HCT116 (cell line): ENCODE measurements at regions not wholly inside any gene's neighbourhood (a gene's known extent, or its start where the extent isn't known, plus 50 kb on each side); places are given as distances from the start of the nearest gene placed in this dataset.

ENCODE experiments used
- ATAC-seq: fragments of 200-7000 bp; cut with Tn5 transposase; 2 replicates; pipeline ENCODE4 v1.9.1; 2020; ENCODE audit warnings: mild to moderate bottlenecking, moderate library complexity
- BruUV-seq: library from RNA; stranded (reverse); fragments of 400-500 nt; replicated peaks from 2 replicates; lab custom pipeline; 2021; lab: Mats Ljungman, UMichigan
- CTCF ChIA-PET: fragments of 300-600 bp; sonication (Branson Sonifier 250); formaldehyde crosslinking; loops from one replicate; lab custom pipeline; 2021; ENCODE audit warnings: antibody characterized with exemption; lab: Charles Lee
- POLR2A ChIA-PET: fragments of 300-600, 350-600 bp; sonication (Branson Sonifier 250); formaldehyde crosslinking; loops from one replicate; lab custom pipeline; 2021; ENCODE audit warnings: antibody characterized with exemption; lab: Charles Lee
- RAD21 ChIA-PET, 2 experiments: fragments of 300-600 bp; sonication (Branson Sonifier 250); formaldehyde crosslinking; loops; one replicate each; lab custom pipeline; 2023; ENCODE audit warnings: low total read pairs in 2 of 2; ENCODE audit not compliant: uncharacterized antibody in 2 of 2, unreplicated experiment in 2 of 2, low non-redundant PET in 1 of 2; lab: Charles Lee
- DNase-seq: peaks from one replicate; pipeline ENCODE4 v3.0.0-alpha.2; 2010; ENCODE audit warnings: low read depth, low spot score
- H2AFZ ChIP-seq: fragments of 200-600 bp; shearing (Covaris generic), sonication (generic); 2 replicates; pipeline ENCODE4 v1.6.1; 2017; ENCODE audit warnings: low read depth, mixed run types, mixed read lengths, antibody characterized with exemption, low read length; ENCODE audit not compliant: poor library complexity, severe bottlenecking
- H3K27ac ChIP-seq: 2 replicates; pipeline ENCODE4 v1.5.1; 2012; ENCODE audit warnings: low read depth, low read length
- H3K27me3 ChIP-seq: fragments of 200-600 bp; sonication (generic); 2 replicates; pipeline ENCODE4 v1.6.1; 2016; ENCODE audit warnings: mixed run types, low read length, mixed read lengths; ENCODE audit not compliant: insufficient read depth
- H3K36me3 ChIP-seq, 2 experiments: fragments of 200-500 bp in 1 of 2; fragments of 200-600 bp in 1 of 2; sonication (Bioruptor generic) in 1 of 2; sonication (generic) in 1 of 2; 2 replicates each; pipeline versions ENCODE4 v1.5.1 to v1.6.1; 2014 to 2016; ENCODE audit warnings: low read length in 2 of 2, inconsistent platforms in 1 of 2, mixed read lengths in 1 of 2, mixed run types in 1 of 2; ENCODE audit not compliant: insufficient read depth in 2 of 2, control insufficient read depth in 1 of 2
- H3K4me1 ChIP-seq, 2 experiments: fragments of 200-600 bp in 1 of 2; sonication (generic) in 1 of 2; 2 replicates each; pipeline versions ENCODE4 v1.5.1 to v1.6.1; 2012 to 2017; ENCODE audit warnings: low read length in 2 of 2, inconsistent platforms in 1 of 2, mild to moderate bottlenecking in 1 of 2, mixed read lengths in 1 of 2, mixed run types in 1 of 2, moderate library complexity in 1 of 2; ENCODE audit not compliant: insufficient read depth in 2 of 2, control insufficient read depth in 1 of 2
- H3K4me2 ChIP-seq: fragments of 200-600 bp; sonication (generic); 2 replicates; pipeline ENCODE4 v1.6.1; 2017; ENCODE audit warnings: mixed run types, low read length, mixed read lengths
- H3K4me3 ChIP-seq, 2 experiments: fragments of 200-600 bp in 1 of 2; sonication (generic) in 1 of 2; replicated peaks in 1 of 2; 2 replicates each; pipeline ENCODE4 v1.5.1; 2011 to 2016; ENCODE audit warnings: low read length in 2 of 2, control low read depth in 1 of 2, low read depth in 1 of 2, mild to moderate bottlenecking in 1 of 2, mixed read lengths in 1 of 2, mixed run types in 1 of 2
- H3K79me2 ChIP-seq: fragments of 200-600 bp; sonication (generic); 2 replicates; pipeline ENCODE4 v1.6.1; 2017; ENCODE audit warnings: mild to moderate bottlenecking, mixed run types, low read length, moderate library complexity, mixed read lengths; ENCODE audit not compliant: insufficient read depth
- H3K9ac ChIP-seq: fragments of 200-600 bp; sonication (generic); 2 replicates; pipeline ENCODE4 v1.6.1; 2016; ENCODE audit warnings: low read length, mixed read lengths
- H3K9me2 ChIP-seq: fragments of 200-600 bp; sonication (generic), shearing (Covaris generic); 2 replicates; pipeline ENCODE4 v1.6.1; 2017; ENCODE audit warnings: mixed run types, mild to moderate bottlenecking, moderate library complexity; ENCODE audit not compliant: insufficient read depth
- H3K9me3 ChIP-seq, 2 experiments: fragments of 200-500 bp in 1 of 2; fragments of 200-600 bp in 1 of 2; sonication (Bioruptor generic) in 1 of 2; sonication (generic) in 1 of 2; 2 replicates each; pipeline ENCODE4 v1.6.1; 2014 to 2017; ENCODE audit warnings: low read length in 2 of 2, mixed read lengths in 2 of 2, inconsistent platforms in 1 of 2, low read depth in 1 of 2, mild to moderate bottlenecking in 1 of 2, mixed run types in 1 of 2, moderate library complexity in 1 of 2; ENCODE audit not compliant: control insufficient read depth in 1 of 2, insufficient read depth in 1 of 2
- H4K20me1 ChIP-seq: fragments of 200-600 bp; sonication (generic), shearing (Covaris generic); 2 replicates; pipeline ENCODE4 v1.6.1; 2017; ENCODE audit warnings: mixed run types, mild to moderate bottlenecking, moderate library complexity; ENCODE audit not compliant: insufficient read depth
- ATF3 ChIP-seq: IDR thresholded peaks from 2 replicates; pipeline ENCODE4 v1.6.1; 2012
- CTCF ChIP-seq, 3 experiments: fragments of 200-600 bp in 1 of 3; sonication (generic) in 1 of 3; IDR thresholded peaks in 2 of 3; conservative IDR thresholded peaks in 1 of 3; 2 replicates each; pipeline ENCODE4 v1.5.1; 2012 to 2017; ENCODE audit warnings: low read depth in 2 of 3, low read length in 2 of 3, antibody characterized with exemption in 1 of 3, borderline replicate concordance in 1 of 3, control low read depth in 1 of 3, mild to moderate bottlenecking in 1 of 3, mixed read lengths in 1 of 3, mixed run types in 1 of 3, moderate library complexity in 1 of 3; ENCODE audit not compliant: insufficient read depth in 1 of 3
- EGR1 ChIP-seq: IDR thresholded peaks from 2 replicates; pipeline ENCODE4 v1.6.1; 2012; ENCODE audit warnings: low read depth
- ELF1 ChIP-seq: IDR thresholded peaks from 2 replicates; pipeline ENCODE4 v1.6.1; 2012; ENCODE audit warnings: low read depth, borderline replicate concordance
- EZH2 ChIP-seq: fragments of 200-600 bp; sonication (generic); IDR thresholded peaks from 2 replicates; pipeline ENCODE4 v1.6.1; 2017; ENCODE audit warnings: antibody characterized with exemption, mixed run types
- EZH2phosphoT487 ChIP-seq: fragments of 200-600 bp; IDR thresholded peaks from 2 replicates; pipeline ENCODE4 v1.6.1; 2018; ENCODE audit warnings: antibody characterized with exemption, borderline replicate concordance
- FOSL1 ChIP-seq: IDR thresholded peaks from 2 replicates; pipeline ENCODE4 v1.6.1; 2012; ENCODE audit warnings: low read depth
- JUND ChIP-seq: IDR thresholded peaks from 2 replicates; pipeline ENCODE4 v1.6.1; 2012
- POLR2AphosphoS5 ChIP-seq: IDR thresholded peaks from 2 replicates; pipeline ENCODE4 v1.6.1; 2011; ENCODE audit warnings: mild to moderate bottlenecking, low read depth, low read length, moderate library complexity
- RAD21 ChIP-seq: IDR thresholded peaks from 2 replicates; pipeline ENCODE4 v1.6.1; 2012; ENCODE audit warnings: low read depth, mild to moderate bottlenecking
- REST ChIP-seq: IDR thresholded peaks from 2 replicates; pipeline ENCODE4 v1.6.1; 2012; ENCODE audit warnings: low read depth
- SP1 ChIP-seq: IDR thresholded peaks from 2 replicates; pipeline ENCODE4 v1.6.1; 2012; ENCODE audit warnings: low read depth
- TCF7L2 ChIP-seq: IDR thresholded peaks from 2 replicates; pipeline ENCODE4 v1.7.0; 2011; ENCODE audit warnings: borderline replicate concordance, inconsistent platforms; ENCODE audit not compliant: insufficient read depth, insufficient read length; ENCODE audit errors: extremely low read depth
- YY1 ChIP-seq: IDR thresholded peaks from 2 replicates; pipeline ENCODE4 v1.6.1; 2011; ENCODE audit warnings: low read length, low read depth, moderate library complexity, mild to moderate bottlenecking; ENCODE audit not compliant: insufficient replicate concordance; ENCODE audit errors: extremely low read depth
- ZBTB33 ChIP-seq: IDR thresholded peaks from 2 replicates; pipeline ENCODE4 v1.6.1; 2011; ENCODE audit warnings: mild to moderate bottlenecking, low read length, moderate library complexity; ENCODE audit not compliant: insufficient replicate concordance; ENCODE audit errors: extremely low read depth
- intact Hi-C: fragments of 100-400 bp; cut with micrococcal nuclease; formaldehyde crosslinking; loops from 2 replicates; pipeline ENCODE4 v1.10.0; 2022

GRCh38 chr10:21257919-21258318 lies 267.6 kb downstream of the SKIDA1 start:
- Histone ChIP-seq H3K9ac (no peak overlapping the region), H3K4me1 (no peaks in the 10 kb centered on the region), H3K4me3 (no peak overlapping the region), H3K79me2 (no peaks in the 10 kb centered on the region), H3K9me2 (no peaks in the 10 kb centered on the region), H4K20me1 (no peaks in the 10 kb centered on the region), H2AFZ (no peak overlapping the region), H3K4me2 (no peak overlapping the region), H3K27me3 (no peaks in the 10 kb centered on the region), H3K27ac (no peak overlapping the region), H3K9me3 (no peaks in the 10 kb centered on the region), H3K36me3 (no peaks in the 10 kb centered on the region)
- TF ChIP-seq RAD21, result no peak
- no peak for TF ChIP-seq EZH2
- no peak for TF ChIP-seq ATF3
- TF ChIP-seq TCF7L2, result no peak
- no peak for TF ChIP-seq FOSL1
- TF ChIP-seq YY1, result no peak
- no peak for TF ChIP-seq REST
- TF ChIP-seq EZH2phosphoT487, result no peak
- TF ChIP-seq POLR2AphosphoS5, result no peak
- no peak for TF ChIP-seq ZBTB33
- no peak for TF ChIP-seq CTCF (IDR thresholded peaks at IDR 0.05 in 2 of 3, conservative IDR thresholded peaks at IDR 0.05 in 1 of 3; ENCODE audit: borderline replicate concordance in 1 of 3, insufficient read depth in 1 of 3, low read depth in 2 of 3, low read length in 2 of 3)
- TF ChIP-seq JUND, result no peak
- no peak for TF ChIP-seq SP1
- TF ChIP-seq ELF1, result no peak
- no peak for TF ChIP-seq EGR1
- POLR2A ChIA-PET, result no interaction called here
- CTCF ChIA-PET, result no interaction called here
- RAD21 ChIA-PET, result no interaction called here
- intact Hi-C loops, result no loop called here
- DNase-seq, result no peak
- no TSS peak for BruUV-seq
- ATAC-seq, result no peak
